ENCODE measurements at regions not wholly inside any gene's neighbourhood (a gene's known extent, or its start where the extent isn't known, plus 50 kb on each side); places are given as distances from the start of the nearest gene placed in this dataset.

DNA sequence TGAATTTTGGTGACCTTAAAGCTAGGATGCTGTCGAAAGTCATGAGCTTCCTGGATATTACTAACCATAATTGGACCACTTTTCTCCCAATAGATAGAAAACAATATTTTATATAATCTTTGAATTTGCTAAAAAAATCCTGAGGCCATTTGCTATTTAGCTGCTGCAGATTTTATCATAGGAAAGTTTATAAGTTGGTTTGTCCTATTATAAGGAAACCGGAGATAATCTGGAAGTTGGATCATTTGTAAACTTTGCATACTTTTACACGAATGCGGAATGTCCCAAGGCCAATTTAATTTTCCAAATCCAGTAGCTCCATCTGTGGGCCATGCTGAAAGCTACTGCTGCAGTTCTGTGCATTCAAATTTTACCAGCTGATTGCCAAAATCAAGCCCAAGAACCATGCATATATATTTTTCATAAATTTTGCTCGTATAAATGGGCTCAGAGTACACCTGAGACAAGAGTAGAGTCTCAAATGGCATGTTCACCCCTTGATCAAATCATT is 378.3 kb downstream of the FAM181B start:
- H3K36me3 ChIP-seq (ENCODE audit: control insufficient read depth in 4 of 4, insufficient read depth in 4 of 4, low read length in 4 of 4): no peaks in the 10 kb centered on the region
- DNase-seq: no peak
- WGBS, 2 donors: 71 to 77% methylated on average over 5 of the region's 5 CpGs
- H3K9ac ChIP-seq (ENCODE audit: insufficient read depth in 1 of 2, low read length in 2 of 2): no peak overlapping the region
- TF ChIP-seq, protein P1, sequence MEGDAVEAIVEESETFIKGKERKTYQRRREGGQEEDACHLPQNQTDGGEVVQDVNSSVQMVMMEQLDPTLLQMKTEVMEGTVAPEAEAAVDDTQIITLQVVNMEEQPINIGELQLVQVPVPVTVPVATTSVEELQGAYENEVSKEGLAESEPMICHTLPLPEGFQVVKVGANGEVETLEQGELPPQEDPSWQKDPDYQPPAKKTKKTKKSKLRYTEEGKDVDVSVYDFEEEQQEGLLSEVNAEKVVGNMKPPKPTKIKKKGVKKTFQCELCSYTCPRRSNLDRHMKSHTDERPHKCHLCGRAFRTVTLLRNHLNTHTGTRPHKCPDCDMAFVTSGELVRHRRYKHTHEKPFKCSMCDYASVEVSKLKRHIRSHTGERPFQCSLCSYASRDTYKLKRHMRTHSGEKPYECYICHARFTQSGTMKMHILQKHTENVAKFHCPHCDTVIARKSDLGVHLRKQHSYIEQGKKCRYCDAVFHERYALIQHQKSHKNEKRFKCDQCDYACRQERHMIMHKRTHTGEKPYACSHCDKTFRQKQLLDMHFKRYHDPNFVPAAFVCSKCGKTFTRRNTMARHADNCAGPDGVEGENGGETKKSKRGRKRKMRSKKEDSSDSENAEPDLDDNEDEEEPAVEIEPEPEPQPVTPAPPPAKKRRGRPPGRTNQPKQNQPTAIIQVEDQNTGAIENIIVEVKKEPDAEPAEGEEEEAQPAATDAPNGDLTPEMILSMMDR (IDR thresholded peaks at IDR 0.05; ENCODE audit: control extremely low read depth, extremely low read depth): no peak
- H3K4me1 ChIP-seq (ENCODE audit: control insufficient read depth in 5 of 5, insufficient read depth in 5 of 5, low read length in 5 of 5): peaks cover 0 to 2% (median 0%) of the 10 kb centered on the region in 5 donors
- H3K27me3 ChIP-seq (ENCODE audit: control insufficient read depth in 3 of 3, insufficient read depth in 3 of 3, low read length in 2 of 3): no peaks in the 10 kb centered on the region
- no peaks in the 10 kb centered on the region for H3K9me3 ChIP-seq (ENCODE audit: control insufficient read depth in 4 of 4, insufficient read depth in 3 of 4, low read length in 3 of 4)
- H3K27ac ChIP-seq (ENCODE audit: low read depth in 1 of 2, low read length in 1 of 2): no peak overlapping the region
- H3K4me3 ChIP-seq: no peak overlapping the region
- no peak for ATAC-seq (ENCODE audit: insufficient read depth, low FRiP score)

DNA sequence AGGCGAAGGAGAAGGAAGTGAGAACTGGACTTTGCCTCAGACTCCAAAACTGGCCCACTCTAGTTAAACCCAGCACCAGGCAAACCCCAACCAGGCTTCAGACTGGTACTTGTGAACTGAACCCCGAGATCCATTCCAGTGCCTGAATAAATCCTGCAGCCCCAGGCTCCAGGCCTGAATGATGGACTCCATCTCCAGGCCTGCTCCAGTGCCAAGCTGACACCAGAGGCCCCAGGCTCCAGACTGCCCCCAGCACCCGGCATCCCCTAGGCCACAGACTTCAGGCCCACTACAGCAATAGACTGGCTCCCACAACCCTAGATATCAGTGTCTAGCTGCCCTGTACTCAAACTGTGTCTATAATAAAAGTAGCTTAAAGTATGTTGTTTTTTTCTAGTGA is 406.8 kb downstream of the FAM181B start:
- H3K36me3 ChIP-seq (ENCODE audit: control insufficient read depth in 4 of 4, insufficient read depth in 4 of 4, low read length in 4 of 4): no peaks in the 10 kb centered on the region
- H3K4me3 ChIP-seq: no peak overlapping the region
- no peaks in the 10 kb centered on the region for H3K27me3 ChIP-seq (ENCODE audit: control insufficient read depth in 3 of 3, insufficient read depth in 3 of 3, low read length in 2 of 3)
- no peak overlapping the region for H3K9ac ChIP-seq (ENCODE audit: insufficient read depth in 1 of 2, low read length in 2 of 2)
- ATAC-seq (ENCODE audit: insufficient read depth, low FRiP score): no peak
- no peak for DNase-seq
- no peak overlapping the region for H3K27ac ChIP-seq (ENCODE audit: low read depth in 1 of 2, low read length in 1 of 2)
- WGBS, 2 donors: 85 to 90% methylated on average over 3 of the region's 3 CpGs
- H3K4me1 ChIP-seq (ENCODE audit: control insufficient read depth in 5 of 5, insufficient read depth in 5 of 5, low read length in 5 of 5): no peaks in the 10 kb centered on the region
- H3K9me3 ChIP-seq (ENCODE audit: control insufficient read depth in 4 of 4, insufficient read depth in 3 of 4, low read length in 3 of 4): peaks cover 0 to 3% (median 0%) of the 10 kb centered on the region in 4 donors
- TF ChIP-seq, protein P1 (IDR thresholded peaks at IDR 0.05; ENCODE audit: control extremely low read depth, extremely low read depth): no peak

DNA sequence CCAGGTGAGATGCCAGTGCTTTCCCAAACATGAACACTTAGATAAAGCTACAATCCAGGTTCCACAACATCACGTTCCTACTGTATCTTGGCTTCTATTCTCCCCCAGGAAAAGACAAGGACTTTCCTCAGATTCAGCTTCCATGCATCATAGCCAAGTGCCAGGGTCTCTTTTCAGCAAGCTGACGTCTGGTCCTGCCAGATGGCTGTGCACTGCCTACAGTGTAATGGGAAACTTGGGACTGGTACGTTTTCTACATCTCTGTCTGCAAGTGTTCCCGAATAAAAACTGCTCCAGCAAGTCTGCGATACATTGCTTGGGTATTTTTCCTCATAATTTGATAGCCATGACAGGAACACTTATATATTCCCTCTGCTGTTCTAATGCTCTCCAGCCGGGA is 412.5 kb downstream of the FAM181B start:
- ATAC-seq (ENCODE audit: insufficient read depth, low FRiP score): no peak

More for the DNA sequence above, 412.5 kb downstream of the FAM181B start:
- WGBS, 2 donors: 77 to 85% methylated on average over 6 of the region's 6 CpGs
- no peak overlapping the region for H3K4me3 ChIP-seq
- DNase-seq: no peak
- TF ChIP-seq, protein P1 (IDR thresholded peaks at IDR 0.05; ENCODE audit: control extremely low read depth, extremely low read depth): no peak
- H3K9me3 ChIP-seq (ENCODE audit: control insufficient read depth in 4 of 4, insufficient read depth in 3 of 4, low read length in 3 of 4): no peaks in the 10 kb centered on the region
- no peaks in the 10 kb centered on the region for H3K4me1 ChIP-seq (ENCODE audit: control insufficient read depth in 5 of 5, insufficient read depth in 5 of 5, low read length in 5 of 5)
- no peak overlapping the region for H3K27ac ChIP-seq (ENCODE audit: low read depth in 1 of 2, low read length in 1 of 2)
- H3K9ac ChIP-seq (ENCODE audit: insufficient read depth in 1 of 2, low read length in 2 of 2): no peak overlapping the region
- no peaks in the 10 kb centered on the region for H3K27me3 ChIP-seq (ENCODE audit: control insufficient read depth in 3 of 3, insufficient read depth in 3 of 3, low read length in 2 of 3)
- no peaks in the 10 kb centered on the region for H3K36me3 ChIP-seq (ENCODE audit: control insufficient read depth in 4 of 4, insufficient read depth in 4 of 4, low read length in 4 of 4)

Data from lung (tissue), 11 donors.